A549 (cell line): ENCODE measurements at regions not wholly inside any gene's neighbourhood (a gene's known extent, or its start where the extent isn't known, plus 50 kb on each side); places are given as distances from the start of the nearest gene placed in this dataset.

Experiments
- ATAC-seq, 2 experiments: fragments of 200-7000 bp in 1 of 2; fragments of >200 bp in 1 of 2; cut with Nextera tagmentation in 1 of 2; cut with Tn5 transposase in 1 of 2; 3 replicates each; pipeline versions ENCODE4 v1.8.0 to v1.9.1; 2018 to 2020; ENCODE audit warnings: mild to moderate bottlenecking in 1 of 2, moderate library complexity in 1 of 2
- CTCF ChIA-PET: fragments of 300-600 bp; sonication (Branson Sonifier 250); formaldehyde crosslinking; extraction: SDS; loops from one replicate; lab custom pipeline; 2021; ENCODE audit warnings: antibody characterized with exemption, inconsistent platforms; lab: Yijun Ruan, JAX
- POLR2A ChIA-PET: fragments of 350-600 bp; formaldehyde crosslinking; extraction: SDS; loops from one replicate; lab custom pipeline; 2021; ENCODE audit warnings: antibody characterized with exemption, inconsistent platforms; lab: Yijun Ruan, JAX
- DNase-seq, 2 experiments: peaks; one replicate each; pipeline versions ENCODE4 v3.0.0 to v3.0.0-alpha.2; 2011 to 2016; ENCODE audit warnings: low read depth in 1 of 2, low spot score in 1 of 2
- FAIRE-seq: peaks from 2 replicates; lab custom pipeline; 2011; peaks lifted over from hg19 to GRCh38; lab: Jason Lieb, UNC
- H3K27ac ChIP-seq, 2 experiments: fragments of >200 bp; sonication (Bioruptor Twin); formaldehyde crosslinking; 3 replicates each; pipeline ENCODE4 v1.5.1; 2016 to 2017
- H3K4me1 ChIP-seq: fragments of >200 bp; sonication (Bioruptor Twin); formaldehyde crosslinking; 3 replicates; pipeline ENCODE4 v1.6.1; 2016
- H3K4me2 ChIP-seq: fragments of >200 bp; sonication (Bioruptor Twin); formaldehyde crosslinking; 3 replicates; pipeline ENCODE4 v1.6.1; 2016
- H3K4me3 ChIP-seq: fragments of >200 bp; sonication (Bioruptor Twin); formaldehyde crosslinking; 3 replicates; pipeline ENCODE4 v1.5.1; 2016
- H3K9me3 ChIP-seq: fragments of >200 bp; sonication (Bioruptor Twin); formaldehyde crosslinking; 3 replicates; pipeline ENCODE4 v1.6.1; 2016
- BCL3 ChIP-seq: fragments of >200 bp; sonication (Bioruptor Twin); formaldehyde crosslinking; IDR thresholded peaks from 3 replicates; pipeline ENCODE4 v1.6.1; 2016
- CBX2 ChIP-seq: fragments of 200-600 bp; sonication (generic); IDR thresholded peaks from 2 replicates; pipeline ENCODE4 v1.6.1; 2016; ENCODE audit warnings: low read depth, mild to moderate bottlenecking, borderline replicate concordance
- CBX8 ChIP-seq: fragments of 200-600 bp; sonication (generic); IDR thresholded peaks from 2 replicates; pipeline ENCODE4 v1.6.1; 2016
- CEBPB ChIP-seq, 2 experiments: fragments of >200 bp in 1 of 2; sonication (Bioruptor Twin) in 1 of 2; formaldehyde crosslinking in 1 of 2; IDR thresholded peaks; 2 replicates each; pipeline ENCODE4 v1.6.1; 2012 to 2016
- CTCF ChIP-seq: fragments of >200 bp; sonication (Bioruptor Twin); formaldehyde crosslinking; IDR thresholded peaks from 3 replicates; pipeline ENCODE4 v1.5.1; 2016
- ELK1 ChIP-seq: fragments of 150-350 bp; IDR thresholded peaks from 2 replicates; pipeline ENCODE4 v1.6.1; 2014; ENCODE audit warnings: low read depth, mild to moderate bottlenecking, low read length
- EP300 ChIP-seq, 2 experiments: fragments of >200 bp; sonication (Bioruptor Twin); formaldehyde crosslinking; IDR thresholded peaks; 2 replicates in 1 of 2; 3 replicates in 1 of 2; pipeline ENCODE4 v1.6.1; 2016 to 2017
- FOSL2 ChIP-seq, 2 experiments: fragments of 450-650 bp in 1 of 2; fragments of >200 bp in 1 of 2; sonication (Bioruptor Twin) in 1 of 2; formaldehyde crosslinking; IDR thresholded peaks; 2 replicates each; pipeline versions ENCODE4 v1.5.0 to v1.6.1; 2016 to 2020; ENCODE audit warnings: mild to moderate bottlenecking in 1 of 2, moderate library complexity in 1 of 2
- HES2 ChIP-seq: fragments of >200 bp; sonication (Bioruptor Twin); formaldehyde crosslinking; IDR thresholded peaks from 2 replicates; pipeline ENCODE4 v1.6.1; 2016
- HEYL ChIP-seq: fragments of 250-450 bp; sonication (Bioruptor Pico); IDR thresholded peaks from 2 replicates; pipeline ENCODE4 v1.8.0; 2021; ENCODE audit warnings: mild to moderate bottlenecking, moderate library complexity
- HOXA7 ChIP-seq: fragments of 250-450 bp; sonication (Bioruptor Pico); IDR thresholded peaks from 2 replicates; pipeline ENCODE4 v1.5.0; 2020; ENCODE audit warnings: mild to moderate bottlenecking, moderate library complexity
- JUNB ChIP-seq: fragments of >200 bp; sonication (Bioruptor Twin); formaldehyde crosslinking; IDR thresholded peaks from 2 replicates; pipeline ENCODE4 v1.6.1; 2016
- MAFK ChIP-seq: fragments of 450-650 bp; IDR thresholded peaks from 2 replicates; pipeline ENCODE4 v1.6.1; 2014; ENCODE audit not compliant: partially characterized antibody
- MAZ ChIP-seq: fragments of 150-350 bp; IDR thresholded peaks from 2 replicates; pipeline ENCODE4 v1.6.1; 2014; ENCODE audit warnings: antibody characterized with exemption, low read depth, low read length, borderline replicate concordance
- NFE2L2 ChIP-seq: fragments of 150-350 bp; conservative IDR thresholded peaks from 2 replicates; pipeline ENCODE4 v1.6.1; 2014; ENCODE audit warnings: low read length
- NR3C1 ChIP-seq: fragments of >200 bp; sonication (Bioruptor Twin); formaldehyde crosslinking; IDR thresholded peaks from 3 replicates; pipeline ENCODE4 v1.6.1; 2017
- PHF8 ChIP-seq: fragments of 200-600 bp; sonication (generic); IDR thresholded peaks from 2 replicates; pipeline ENCODE4 v1.6.1; 2016; ENCODE audit warnings: low read depth, mild to moderate bottlenecking, antibody characterized with exemption, moderate library complexity, borderline replicate concordance
- POLR2A ChIP-seq: IDR thresholded peaks from 2 replicates; pipeline ENCODE4 v1.6.1; 2012; ENCODE audit warnings: mild to moderate bottlenecking, low read length
- POLR2AphosphoS2 ChIP-seq: conservative IDR thresholded peaks from 2 replicates; pipeline ENCODE4 v1.6.1; 2012; ENCODE audit warnings: low read length, improper control_type of control experiment, inconsistent platforms
- RNF2 ChIP-seq: fragments of 200-600 bp; sonication (generic); IDR thresholded peaks from 2 replicates; pipeline ENCODE4 v1.6.1; 2016; ENCODE audit warnings: low read depth, mild to moderate bottlenecking, antibody characterized with exemption, moderate library complexity, borderline replicate concordance
- TFCP2L1 ChIP-seq: fragments of 250-450 bp; sonication (Bioruptor Pico); IDR thresholded peaks from 2 replicates; pipeline ENCODE4 v1.5.0; 2021; ENCODE audit warnings: mild to moderate bottlenecking
- ZC3H11A ChIP-seq: fragments of 450-650 bp; IDR thresholded peaks from 2 replicates; pipeline ENCODE4 v1.6.1; 2014; ENCODE audit warnings: antibody characterized with exemption, mild to moderate bottlenecking
- ZNF302 ChIP-seq: fragments of 250-450 bp; sonication (Bioruptor Pico); IDR thresholded peaks from 2 replicates; pipeline ENCODE4 v1.9.0; 2021; ENCODE audit warnings: inconsistent platforms, mild to moderate bottlenecking, moderate library complexity
- WGBS: methylation state at CpG from one replicate; pipeline ENCODE4 v1.1.6; 2017; ENCODE audit errors: missing lambda C conversion rate; 5-methylcytosine and 5-hydroxymethylcytosine counted together

- H3K4me1 ChIP-seq = peaks cover 56% of the 10 kb centered on the region
- H3K27ac ChIP-seq = peak overlapping the region; percentile 66 to 83
- no peaks in the 10 kb centered on the region for H3K9me3 ChIP-seq
- peak overlapping the region; percentile 50 for H3K4me2 ChIP-seq
- 19% methylated on average over 2 of the region's 2 CpGs for WGBS
- no peak overlapping the region for H3K4me3 ChIP-seq
- ChIA-PET POLR2A (interaction anchor here (0.8 kb wide), 1 partner anchor 11 kb away, joined by 3 read pairs; no protein-coding TSS in a partner anchor), CTCF (interaction anchor here (0.7 to 0.9 kb wide), 3 partner anchors 9 to 48 kb away, joined by 3 read pairs; no protein-coding TSS in a partner anchor)
- TF ChIP-seq FOSL2 (IDR thresholded peaks at IDR 0.05) = no peak
- TF ChIP-seq FOSL2 (CRISPR knock-in tag; IDR thresholded peaks at IDR 0.05) = peak; percentile 82
- peak; percentile 37 for TF ChIP-seq MAFK
- 0 out of 2 replicates have a peak, but pooled peaks have one; percentile 2 for TF ChIP-seq ZC3H11A
- no peak for TF ChIP-seq BCL3
- TF ChIP-seq JUNB = peak; percentile 35; the same call in 1 of the 2 replicates
- no peak for TF ChIP-seq PHF8
- TF ChIP-seq CEBPB (IDR thresholded peaks at IDR 0.05) = peak in 1 of 2 experiments; percentile 58; a peak in 2 of 4 replicates
- FAIRE-seq = no peak
- peak; percentile 16 to 74 for DNase-seq
- peak; percentile 85 to 88 for ATAC-seq
These were observed 150.8 kb upstream of the NR3C1 start for GRCh38 chr5:143554187-143554717.

GRCh38 chr5:143552680-143553079, 149.2 kb upstream of the NR3C1 start:
- Histone ChIP-seq H3K4me2 (no peak overlapping the region), H3K4me3 (no peak overlapping the region), H3K27ac (peak overlapping the region in 1 of 2 experiments; percentile 68; a peak in 3 of 6 replicates), H3K9me3 (0 out of 3 replicates have a peak, but pooled peaks cover 2% of the 10 kb centered on the region), H3K4me1 (peaks cover 53% of the 10 kb centered on the region)
- no peak for DNase-seq
- ChIA-PET CTCF (interaction anchor here (0.6 to 0.9 kb wide), 2 partner anchors 9 to 21 kb away, joined by 3 read pairs; no protein-coding TSS in a partner anchor), POLR2A (no interaction called here)
- FAIRE-seq = no peak
- ATAC-seq = no peak
- 96% methylated on average over 1 of the region's 1 CpG for WGBS
- TF ChIP-seq NFE2L2 (no peak), NR3C1 (no peak)
- TF ChIP-seq, all 56 proteins: peak for 0

- DNase-seq (no peak), ATAC-seq (no peak), FAIRE-seq (no peak)
- Histone ChIP-seq H3K4me3 (no peak overlapping the region), H3K4me1 (peaks cover 45% of the 10 kb centered on the region), H3K27ac (peak overlapping the region; percentile 9 to 68; a peak in 4 of 6 replicates), H3K4me2 (no peak overlapping the region), H3K9me3 (peaks cover 8% of the 10 kb centered on the region; the same call in 1 of the 3 replicates)
- 87% methylated on average over 2 of the region's 2 CpGs for WGBS
- POLR2A ChIA-PET = no interaction called here
- no peak for TF ChIP-seq EP300 (IDR thresholded peaks at IDR 0.05)
- no peak for TF ChIP-seq MAZ
- TF ChIP-seq CBX2 = no peak
- CTCF ChIA-PET = interaction anchor here (0.9 kb wide), 1 partner anchor 9 kb away, joined by 3 read pairs; no protein-coding TSS in a partner anchor
These were observed 148.3 kb upstream of the NR3C1 start for GRCh38 chr5:143551820-143552251.

GRCh38 chr5:143550986-143551630, 147.6 kb upstream of the NR3C1 start:
- DNase-seq (no peak), ATAC-seq (no peak), FAIRE-seq (no peak)
- Histone ChIP-seq H3K27ac (peak overlapping the region; percentile 5 to 61; a peak in 4 of 6 replicates), H3K9me3 (peaks cover 15% of the 10 kb centered on the region; the same call in 1 of the 3 replicates), H3K4me1 (peaks cover 42% of the 10 kb centered on the region), H3K4me2 (0 out of 3 replicates have a peak overlapping the region, but pooled peaks have one; percentile 1), H3K4me3 (no peak overlapping the region)
- TF ChIP-seq POLR2AphosphoS2 = no peak
- no peak for TF ChIP-seq BCL3
- TF ChIP-seq CBX8 = no peak
- no peak for TF ChIP-seq TFCP2L1 (CRISPR knock-in tag)
- no peak for TF ChIP-seq ZNF302 (CRISPR knock-in tag)
- TF ChIP-seq HEYL (CRISPR knock-in tag) = no peak
- TF ChIP-seq HOXA7 = no peak
- TF ChIP-seq HES2 = no peak
- no peak for TF ChIP-seq NFE2L2
- TF ChIP-seq CTCF = no peak
- TF ChIP-seq ELK1 = no peak
- TF ChIP-seq RNF2 = no peak
- no peak for TF ChIP-seq POLR2A
- ChIA-PET POLR2A (no interaction called here), CTCF (interaction anchor here (0.9 kb wide), 1 partner anchor 10 kb away, joined by 3 read pairs; no protein-coding TSS in a partner anchor)
- WGBS = 84% methylated on average over 2 of the region's 2 CpGs
